ENCODE measurements at regions not wholly inside any gene's neighbourhood (a gene's known extent, or its start where the extent isn't known, plus 50 kb on each side); places are given as distances from the start of the nearest gene placed in this dataset.

DNA sequence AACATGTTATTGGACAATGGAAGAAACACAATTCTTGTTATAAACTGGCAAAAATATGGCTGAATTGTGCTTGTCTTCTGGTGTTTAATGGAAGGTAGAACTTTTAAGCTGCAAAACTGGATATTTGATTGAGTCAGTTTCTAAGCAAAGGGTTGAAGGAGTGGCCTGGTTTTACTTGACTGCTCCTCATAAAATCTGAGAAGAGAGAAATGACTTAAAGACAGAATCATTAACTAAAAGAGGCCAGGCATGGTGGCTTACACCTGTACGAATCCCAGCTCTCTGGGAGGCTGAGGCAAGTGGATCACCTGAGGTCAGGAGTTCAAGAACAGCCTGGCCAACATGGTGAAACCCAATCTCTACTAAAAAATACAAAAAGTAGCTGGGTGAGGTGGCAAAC lies 770.7 kb downstream of the CDH11 start:
- no peak for TF ChIP-seq SPI1 (IDR thresholded peaks at IDR 0.05; ENCODE audit: borderline replicate concordance, insufficient read depth, low read depth, low read length)
- no peak for TF ChIP-seq RBBP5 (conservative IDR thresholded peaks at IDR 0.05)
- TF ChIP-seq FOXM1 (IDR thresholded peaks at IDR 0.05; ENCODE audit: low read depth, low read length) = no peak
- TF ChIP-seq, protein P1, sequence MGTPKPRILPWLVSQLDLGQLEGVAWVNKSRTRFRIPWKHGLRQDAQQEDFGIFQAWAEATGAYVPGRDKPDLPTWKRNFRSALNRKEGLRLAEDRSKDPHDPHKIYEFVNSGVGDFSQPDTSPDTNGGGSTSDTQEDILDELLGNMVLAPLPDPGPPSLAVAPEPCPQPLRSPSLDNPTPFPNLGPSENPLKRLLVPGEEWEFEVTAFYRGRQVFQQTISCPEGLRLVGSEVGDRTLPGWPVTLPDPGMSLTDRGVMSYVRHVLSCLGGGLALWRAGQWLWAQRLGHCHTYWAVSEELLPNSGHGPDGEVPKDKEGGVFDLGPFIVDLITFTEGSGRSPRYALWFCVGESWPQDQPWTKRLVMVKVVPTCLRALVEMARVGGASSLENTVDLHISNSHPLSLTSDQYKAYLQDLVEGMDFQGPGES (IDR thresholded peaks at IDR 0.05) = no peak
- no peak for TF ChIP-seq ZNF384 (IDR thresholded peaks at IDR 0.05; ENCODE audit: borderline replicate concordance, low read depth, low read length)
- no peak for TF ChIP-seq ATF7 (IDR thresholded peaks at IDR 0.05; ENCODE audit: low read depth)
- no peak for TF ChIP-seq ESRRA (IDR thresholded peaks at IDR 0.05; ENCODE audit: low read length)
- no peak for TF ChIP-seq SIN3A (IDR thresholded peaks at IDR 0.05; ENCODE audit: low read depth, low read length)
- no peak for TF ChIP-seq IKZF1 (conservative IDR thresholded peaks at IDR 0.05)
- TF ChIP-seq, protein P2, sequence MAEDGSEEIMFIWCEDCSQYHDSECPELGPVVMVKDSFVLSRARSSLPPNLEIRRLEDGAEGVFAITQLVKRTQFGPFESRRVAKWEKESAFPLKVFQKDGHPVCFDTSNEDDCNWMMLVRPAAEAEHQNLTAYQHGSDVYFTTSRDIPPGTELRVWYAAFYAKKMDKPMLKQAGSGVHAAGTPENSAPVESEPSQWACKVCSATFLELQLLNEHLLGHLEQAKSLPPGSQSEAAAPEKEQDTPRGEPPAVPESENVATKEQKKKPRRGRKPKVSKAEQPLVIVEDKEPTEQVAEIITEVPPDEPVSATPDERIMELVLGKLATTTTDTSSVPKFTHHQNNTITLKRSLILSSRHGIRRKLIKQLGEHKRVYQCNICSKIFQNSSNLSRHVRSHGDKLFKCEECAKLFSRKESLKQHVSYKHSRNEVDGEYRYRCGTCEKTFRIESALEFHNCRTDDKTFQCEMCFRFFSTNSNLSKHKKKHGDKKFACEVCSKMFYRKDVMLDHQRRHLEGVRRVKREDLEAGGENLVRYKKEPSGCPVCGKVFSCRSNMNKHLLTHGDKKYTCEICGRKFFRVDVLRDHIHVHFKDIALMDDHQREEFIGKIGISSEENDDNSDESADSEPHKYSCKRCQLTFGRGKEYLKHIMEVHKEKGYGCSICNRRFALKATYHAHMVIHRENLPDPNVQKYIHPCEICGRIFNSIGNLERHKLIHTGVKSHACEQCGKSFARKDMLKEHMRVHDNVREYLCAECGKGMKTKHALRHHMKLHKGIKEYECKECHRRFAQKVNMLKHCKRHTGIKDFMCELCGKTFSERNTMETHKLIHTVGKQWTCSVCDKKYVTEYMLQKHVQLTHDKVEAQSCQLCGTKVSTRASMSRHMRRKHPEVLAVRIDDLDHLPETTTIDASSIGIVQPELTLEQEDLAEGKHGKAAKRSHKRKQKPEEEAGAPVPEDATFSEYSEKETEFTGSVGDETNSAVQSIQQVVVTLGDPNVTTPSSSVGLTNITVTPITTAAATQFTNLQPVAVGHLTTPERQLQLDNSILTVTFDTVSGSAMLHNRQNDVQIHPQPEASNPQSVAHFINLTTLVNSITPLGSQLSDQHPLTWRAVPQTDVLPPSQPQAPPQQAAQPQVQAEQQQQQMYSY (CRISPR knock-in tag; IDR thresholded peaks at IDR 0.05) = no peak
- no peak for TF ChIP-seq HCFC1 (IDR thresholded peaks at IDR 0.05; ENCODE audit: low read length)
- TF ChIP-seq KAT2A (conservative IDR thresholded peaks at IDR 0.05; ENCODE audit: control insufficient read depth, low read depth, low read length) = no peak
- no peak for TF ChIP-seq SP1 (IDR thresholded peaks at IDR 0.05; ENCODE audit: low read depth, low read length)
- no peak for TF ChIP-seq GATAD2B (conservative IDR thresholded peaks at IDR 0.05; ENCODE audit: low read depth)
- Histone ChIP-seq H3K4me2 (ENCODE audit: control insufficient read depth, insufficient read depth) (no peak overlapping the region), H3K4me3 (no peak overlapping the region), H3K36me3 (ENCODE audit: control insufficient read depth in 2 of 2, insufficient read depth in 2 of 2, low read length in 1 of 2) (no peaks in the 10 kb centered on the region), H2AFZ (ENCODE audit: control insufficient read depth, low read depth, low read length) (no peak overlapping the region), H3K9ac (ENCODE audit: control insufficient read depth, insufficient read depth, low read length) (no peak overlapping the region), H3K27ac (ENCODE audit: control insufficient read depth, insufficient read depth) (no peak overlapping the region), H3K9me3 (replicated peaks; ENCODE audit: control insufficient read depth, insufficient read depth, low read length) (no peaks in the 10 kb centered on the region), H3K27me3 (replicated peaks in 1 of 2; ENCODE audit: control insufficient read depth in 2 of 2, insufficient read depth in 2 of 2, low read length in 1 of 2) (no peaks in the 10 kb centered on the region), H3K79me2 (ENCODE audit: control insufficient read depth, insufficient read depth, low read length) (no peaks in the 10 kb centered on the region), H4K20me1 (ENCODE audit: control insufficient read depth, insufficient read depth) (no peaks in the 10 kb centered on the region), H3K4me1 (ENCODE audit: control insufficient read depth, insufficient read depth, low read length) (no peaks in the 10 kb centered on the region)
- ChIA-PET CTCF (no interaction called here), RAD21 (ENCODE audit: unreplicated experiment) (no interaction called here), SMC1A (ENCODE audit: uncharacterized antibody, unreplicated experiment) (no interaction called here), POLR2A (no interaction called here)
- FAIRE-seq = no peak
- in situ Hi-C loops (cut with MboI) = no loop called here
- intact Hi-C loops (cut with micrococcal nuclease; ENCODE audit: unreplicated experiment) = no loop called here
- no TSS peak for BruUV-seq (replicated peaks)
- 5% methylated on average over 1 of the region's 1 CpG for WGBS (ENCODE audit: insufficient coverage, insufficient replicate concordance, low lambda C conversion rate, missing lambda C conversion rate)
- ATAC-seq = no peak
- no peak for DNase-seq (ENCODE audit: low read depth, low spot score)
